ENCODE measurements at regions not wholly inside any gene's neighbourhood (a gene's known extent, or its start where the extent isn't known, plus 50 kb on each side); places are given as distances from the start of the nearest gene placed in this dataset.

GRCh38 chr12:20967756-20968155, 157.3 kb downstream of the SLCO1B3 start:
- TF ChIP-seq CTCF (conservative IDR thresholded peaks at IDR 0.05; ENCODE audit: low read depth, low read length) (no peak), EZH2 (IDR thresholded peaks at IDR 0.05; ENCODE audit: borderline replicate concordance, low read depth, low read length, poor library complexity, severe bottlenecking) (no peak)
- H3K4me1 ChIP-seq (ENCODE audit: insufficient read depth, low read length, poor library complexity, severe bottlenecking): no peaks in the 10 kb centered on the region
- H3K9me3 ChIP-seq (ENCODE audit: low read depth, low read length, poor library complexity, severe bottlenecking): peaks cover 3% of the 10 kb centered on the region
- no TSS peak for BruUV-seq (replicated peaks)
- H3K27me3 ChIP-seq (replicated peaks; ENCODE audit: insufficient read depth, low read depth, low read length, poor library complexity): no peaks in the 10 kb centered on the region
- intact Hi-C loops (cut with micrococcal nuclease; ENCODE audit: unreplicated experiment): no loop called here
- H3K27ac ChIP-seq (ENCODE audit: low read depth, low read length, poor library complexity, severe bottlenecking): no peak overlapping the region
- no peaks in the 10 kb centered on the region for H3K36me3 ChIP-seq (ENCODE audit: insufficient read depth, low read length, poor library complexity, severe bottlenecking)
- ChIA-PET CTCF (no interaction called here), POLR2A (ENCODE audit: low non-redundant PET) (no interaction called here)
- H3K4me3 ChIP-seq (ENCODE audit: low read depth, low read length, poor library complexity, severe bottlenecking): no peak overlapping the region
- no peak for DNase-seq (ENCODE audit: low spot score)

GRCh38 chr12:20969766-20970165, 159.3 kb downstream of the SLCO1B3 start:
- H3K27me3 ChIP-seq (replicated peaks; ENCODE audit: insufficient read depth, low read depth, low read length, poor library complexity): no peaks in the 10 kb centered on the region
- H3K27ac ChIP-seq (ENCODE audit: low read depth, low read length, poor library complexity, severe bottlenecking): no peak overlapping the region
- CTCF ChIA-PET: no interaction called here
- TF ChIP-seq EZH2 (IDR thresholded peaks at IDR 0.05; ENCODE audit: borderline replicate concordance, low read depth, low read length, poor library complexity, severe bottlenecking) (no peak), CTCF (conservative IDR thresholded peaks at IDR 0.05; ENCODE audit: low read depth, low read length) (no peak)
- H3K9me3 ChIP-seq (ENCODE audit: low read depth, low read length, poor library complexity, severe bottlenecking): peaks cover 3% of the 10 kb centered on the region
- H3K4me1 ChIP-seq (ENCODE audit: insufficient read depth, low read length, poor library complexity, severe bottlenecking): no peaks in the 10 kb centered on the region
- POLR2A ChIA-PET (ENCODE audit: low non-redundant PET): no interaction called here
- DNase-seq (ENCODE audit: low spot score): no peak
- no TSS peak for BruUV-seq (replicated peaks)
- H3K4me3 ChIP-seq (ENCODE audit: low read depth, low read length, poor library complexity, severe bottlenecking): no peak overlapping the region
- intact Hi-C loops (cut with micrococcal nuclease; ENCODE audit: unreplicated experiment): no loop called here
- H3K36me3 ChIP-seq (ENCODE audit: insufficient read depth, low read length, poor library complexity, severe bottlenecking): no peaks in the 10 kb centered on the region

GRCh38 chr12:20985399-20985798, 145.6 kb upstream of the SLCO1B1 start:
- no peak for DNase-seq (ENCODE audit: low spot score)
- no TSS peak for BruUV-seq (replicated peaks)
- Histone ChIP-seq H3K4me1 (ENCODE audit: insufficient read depth, low read length, poor library complexity, severe bottlenecking) (no peaks in the 10 kb centered on the region), H3K27ac (ENCODE audit: low read depth, low read length, poor library complexity, severe bottlenecking) (no peak overlapping the region), H3K27me3 (replicated peaks; ENCODE audit: insufficient read depth, low read depth, low read length, poor library complexity) (no peaks in the 10 kb centered on the region), H3K36me3 (ENCODE audit: insufficient read depth, low read length, poor library complexity, severe bottlenecking) (no peaks in the 10 kb centered on the region), H3K4me3 (ENCODE audit: low read depth, low read length, poor library complexity, severe bottlenecking) (no peak overlapping the region), H3K9me3 (ENCODE audit: low read depth, low read length, poor library complexity, severe bottlenecking) (no peaks in the 10 kb centered on the region)
- CTCF ChIA-PET: no interaction called here
- TF ChIP-seq EZH2 (IDR thresholded peaks at IDR 0.05; ENCODE audit: borderline replicate concordance, low read depth, low read length, poor library complexity, severe bottlenecking) (no peak), CTCF (conservative IDR thresholded peaks at IDR 0.05; ENCODE audit: low read depth, low read length) (no peak)
- intact Hi-C loops (cut with micrococcal nuclease; ENCODE audit: unreplicated experiment): no loop called here
- POLR2A ChIA-PET (ENCODE audit: low non-redundant PET): no interaction called here
